Left ventricle myocardium inferior (tissue), 1 donor: ENCODE measurements at regions not wholly inside any gene's neighbourhood (a gene's known extent, or its start where the extent isn't known, plus 50 kb on each side); places are given as distances from the start of the nearest gene placed in this dataset.

Experiments used
- DNase-seq: peaks from one replicate; pipeline ENCODE4 v3.0.0-alpha.2; 2020
- H3K27ac ChIP-seq: fragments of 200-600 bp; replicated peaks from 2 replicates; pipeline ENCODE4 v1.8.0; 2021
- H3K27me3 ChIP-seq: fragments of 200-600 bp; 2 replicates; pipeline ENCODE4 v1.8.0; 2021; ENCODE audit warnings: low read depth
- H3K36me3 ChIP-seq: fragments of 200-600 bp; 2 replicates; pipeline ENCODE4 v1.8.0; 2021
- H3K4me1 ChIP-seq: fragments of 200-600 bp; 2 replicates; pipeline ENCODE4 v1.8.0; 2021
- H3K4me3 ChIP-seq: fragments of 200-600 bp; 2 replicates; pipeline ENCODE4 v1.8.0; 2021; ENCODE audit warnings: mild to moderate bottlenecking, moderate library complexity
- H3K9me3 ChIP-seq: fragments of 200-600 bp; replicated peaks from 2 replicates; pipeline ENCODE4 v1.8.0; 2021
- intact Hi-C: fragments of 100-400 bp; cut with micrococcal nuclease; formaldehyde crosslinking; loops from one replicate; pipeline ENCODE4 v1.11.0; 2022
- TF ChIP-seq, protein P1 (sequence below): fragments of 200-600 bp; IDR thresholded peaks from 2 replicates; pipeline ENCODE4 v1.8.0; 2021; ENCODE audit warnings: antibody characterized with exemption, mild to moderate bottlenecking, borderline replicate concordance
- donor health status: DM: no; HTN: yes; CAD: no; lungs with severe emphysema.

DNA sequence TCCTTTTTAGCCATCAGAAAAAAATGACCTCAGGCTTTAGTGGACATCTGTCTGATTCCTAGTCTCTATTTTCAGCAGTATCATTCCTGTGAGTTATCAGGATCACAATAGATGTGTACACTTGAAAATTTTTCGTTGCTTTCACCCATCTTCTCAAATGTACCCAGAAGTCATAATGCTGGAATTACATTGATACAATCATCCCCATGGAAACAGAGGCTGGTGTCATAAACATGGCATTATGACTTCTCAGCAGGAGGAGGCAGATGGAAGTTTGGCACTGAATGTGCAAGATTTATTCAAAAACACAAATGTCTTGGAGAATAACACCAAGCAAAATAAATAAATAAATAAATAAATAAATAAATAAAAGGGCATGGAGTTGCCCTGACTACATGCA, 292.5 kb downstream of the PHKB start:
- intact Hi-C loops, result no loop called here
- no peak overlapping the region for H3K4me3 ChIP-seq
- TF ChIP-seq, protein P1, sequence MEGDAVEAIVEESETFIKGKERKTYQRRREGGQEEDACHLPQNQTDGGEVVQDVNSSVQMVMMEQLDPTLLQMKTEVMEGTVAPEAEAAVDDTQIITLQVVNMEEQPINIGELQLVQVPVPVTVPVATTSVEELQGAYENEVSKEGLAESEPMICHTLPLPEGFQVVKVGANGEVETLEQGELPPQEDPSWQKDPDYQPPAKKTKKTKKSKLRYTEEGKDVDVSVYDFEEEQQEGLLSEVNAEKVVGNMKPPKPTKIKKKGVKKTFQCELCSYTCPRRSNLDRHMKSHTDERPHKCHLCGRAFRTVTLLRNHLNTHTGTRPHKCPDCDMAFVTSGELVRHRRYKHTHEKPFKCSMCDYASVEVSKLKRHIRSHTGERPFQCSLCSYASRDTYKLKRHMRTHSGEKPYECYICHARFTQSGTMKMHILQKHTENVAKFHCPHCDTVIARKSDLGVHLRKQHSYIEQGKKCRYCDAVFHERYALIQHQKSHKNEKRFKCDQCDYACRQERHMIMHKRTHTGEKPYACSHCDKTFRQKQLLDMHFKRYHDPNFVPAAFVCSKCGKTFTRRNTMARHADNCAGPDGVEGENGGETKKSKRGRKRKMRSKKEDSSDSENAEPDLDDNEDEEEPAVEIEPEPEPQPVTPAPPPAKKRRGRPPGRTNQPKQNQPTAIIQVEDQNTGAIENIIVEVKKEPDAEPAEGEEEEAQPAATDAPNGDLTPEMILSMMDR, result no peak
- no peak overlapping the region for H3K27ac ChIP-seq
- H3K4me1 ChIP-seq, result no peaks in the 10 kb centered on the region
- peaks cover 9% of the 10 kb centered on the region for H3K9me3 ChIP-seq
- no peaks in the 10 kb centered on the region for H3K27me3 ChIP-seq
- H3K36me3 ChIP-seq, result no peaks in the 10 kb centered on the region
- DNase-seq, result no peak
